NCI-H460 (cell line): ENCODE measurements at regions not wholly inside any gene's neighbourhood (a gene's known extent, or its start where the extent isn't known, plus 50 kb on each side); places are given as distances from the start of the nearest gene placed in this dataset.

ENCODE experiments used
- DNase-seq: peaks from one replicate; pipeline ENCODE4 v3.0.0-alpha.2; 2016; ENCODE audit warnings: low read depth; ENCODE audit errors: extremely low read depth

DNA sequence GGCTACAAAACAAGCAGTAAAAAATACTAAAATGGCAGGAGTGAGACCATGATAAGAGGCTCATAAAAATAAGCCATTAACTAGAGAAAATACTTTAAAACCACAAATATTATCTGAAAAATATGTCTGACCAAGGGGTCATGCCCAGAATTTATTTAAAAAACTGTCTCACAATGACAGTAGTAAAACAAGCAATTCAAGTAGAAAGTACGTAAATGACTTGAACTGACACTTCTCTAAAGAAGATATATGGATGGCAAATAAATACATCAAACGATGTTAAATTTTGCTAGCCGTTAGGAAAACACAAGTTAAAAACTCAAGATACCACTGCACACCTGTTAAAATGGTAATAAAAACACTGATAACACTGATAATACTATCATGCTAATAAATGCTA is 353.9 kb upstream of the GRAMD2B start:
- DNase-seq = no peak

DNA sequence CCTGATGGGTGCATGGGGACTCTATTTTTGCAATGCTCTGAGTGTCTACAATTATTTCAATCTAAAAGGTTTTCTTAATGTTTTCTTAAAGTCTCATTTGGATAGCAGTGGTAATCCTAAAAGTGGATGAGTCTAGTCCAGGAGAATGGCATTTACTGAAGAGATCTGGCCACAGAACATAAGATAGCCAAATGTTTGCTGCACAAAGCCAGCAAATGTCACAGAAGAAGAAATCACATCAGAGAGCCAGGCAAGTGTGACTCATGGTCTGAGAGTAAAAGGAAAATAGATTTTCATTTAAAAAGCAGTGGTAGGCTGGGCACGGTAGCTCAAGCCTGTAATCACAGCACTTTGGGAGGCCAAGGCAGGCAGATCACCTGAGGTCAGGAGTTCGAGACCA is 352.7 kb upstream of the GRAMD2B start:
- DNase-seq = no peak

- no peak for DNase-seq
These were observed 348.7 kb upstream of the GRAMD2B start for GRCh38 chr5:126074538-126074937.

GRCh38 chr5:126079266-126079665 is 343.9 kb upstream of the GRAMD2B start:
- DNase-seq = no peak

- no peak for DNase-seq
These were observed 342.0 kb upstream of the GRAMD2B start for GRCh38 chr5:126081209-126081608.

DNA sequence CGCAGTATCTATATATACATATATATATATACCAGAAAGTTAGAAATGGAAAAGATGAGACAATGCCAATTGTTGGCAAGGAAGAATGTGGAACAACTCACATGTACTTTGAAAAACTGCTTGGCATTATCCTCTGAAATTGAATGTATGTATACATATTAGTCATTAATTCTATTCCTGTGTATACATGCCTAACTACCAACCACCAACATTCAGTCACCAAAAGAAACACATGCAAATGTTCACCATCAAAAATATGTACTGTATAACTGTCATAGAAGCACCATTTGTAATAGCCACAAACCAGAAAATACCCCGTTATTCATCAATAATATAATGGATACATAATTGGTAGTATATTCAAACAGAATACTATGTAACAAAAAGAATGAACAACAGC is 330.2 kb upstream of the GRAMD2B start:
- no peak for DNase-seq

GRCh38 chr5:126093718-126094117 is 329.5 kb upstream of the GRAMD2B start:
- no peak for DNase-seq

- no peak for DNase-seq
These were observed 328.2 kb upstream of the GRAMD2B start for GRCh38 chr5:126094991-126095390.

- no peak for DNase-seq
These were observed 326.7 kb upstream of the GRAMD2B start for GRCh38 chr5:126096442-126097006.

DNA sequence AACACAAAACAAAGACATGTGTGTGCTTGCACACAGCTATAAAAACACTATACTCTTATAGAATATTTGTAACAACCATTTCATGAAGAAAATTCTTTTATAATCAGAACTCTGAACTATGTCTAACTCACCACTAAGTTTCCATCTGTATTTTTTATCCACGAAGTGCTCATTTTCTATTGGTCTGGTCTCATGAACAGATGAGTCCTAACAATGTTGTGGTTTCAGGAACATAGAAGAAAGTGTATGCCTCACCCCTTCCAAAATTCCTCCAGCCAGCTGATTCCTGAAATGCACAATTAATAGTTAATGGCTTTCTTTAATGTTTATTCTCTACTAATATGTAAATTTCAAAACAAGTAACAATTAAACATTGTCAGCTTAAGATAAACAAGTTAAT is 325.3 kb upstream of the GRAMD2B start:
- no peak for DNase-seq

GRCh38 chr5:126098330-126099017 is 324.7 kb upstream of the GRAMD2B start:
- no peak for DNase-seq

DNA sequence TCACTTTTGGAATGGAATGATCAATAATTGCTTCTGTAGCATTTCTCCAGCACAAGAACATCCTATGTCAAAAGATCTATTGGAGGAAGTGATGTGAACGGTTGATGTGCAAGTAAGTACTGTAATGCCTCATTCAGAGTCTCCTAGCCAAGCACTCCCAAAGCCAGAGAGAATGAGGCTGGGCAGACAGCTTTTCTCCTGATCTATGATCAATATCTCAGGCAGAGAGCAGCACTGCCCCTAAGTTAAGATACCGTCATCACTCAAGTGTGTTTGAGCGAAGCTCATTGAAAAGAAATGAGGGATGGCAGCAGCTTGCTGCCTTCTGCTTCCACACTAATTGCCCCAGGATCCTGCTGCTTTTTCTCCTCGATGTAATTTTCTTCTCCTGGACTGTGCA is 324.1 kb upstream of the GRAMD2B start:
- no peak for DNase-seq

DNA sequence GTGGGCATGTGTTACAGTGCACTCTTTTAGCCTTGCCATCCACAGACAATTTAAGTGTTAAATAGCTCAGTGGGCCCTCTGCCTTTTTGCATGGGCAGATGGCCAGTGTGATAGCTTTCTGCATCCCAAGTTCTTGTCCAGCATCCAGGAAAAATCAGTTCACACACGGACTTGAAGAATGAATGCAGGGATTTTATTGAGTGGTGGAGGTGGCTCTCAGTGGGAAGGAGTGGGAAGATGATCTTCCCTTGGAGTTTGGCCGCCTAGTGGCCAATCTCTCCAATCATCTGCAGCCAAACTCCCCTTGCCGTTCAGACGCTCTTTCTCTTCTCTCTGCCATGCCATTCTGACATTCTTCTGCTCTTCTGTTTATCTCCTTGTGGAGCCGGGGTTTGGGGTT is 322.4 kb upstream of the GRAMD2B start:
- no peak for DNase-seq

- DNase-seq = no peak
These were observed 321.3 kb upstream of the GRAMD2B start for GRCh38 chr5:126101901-126102300.

DNA sequence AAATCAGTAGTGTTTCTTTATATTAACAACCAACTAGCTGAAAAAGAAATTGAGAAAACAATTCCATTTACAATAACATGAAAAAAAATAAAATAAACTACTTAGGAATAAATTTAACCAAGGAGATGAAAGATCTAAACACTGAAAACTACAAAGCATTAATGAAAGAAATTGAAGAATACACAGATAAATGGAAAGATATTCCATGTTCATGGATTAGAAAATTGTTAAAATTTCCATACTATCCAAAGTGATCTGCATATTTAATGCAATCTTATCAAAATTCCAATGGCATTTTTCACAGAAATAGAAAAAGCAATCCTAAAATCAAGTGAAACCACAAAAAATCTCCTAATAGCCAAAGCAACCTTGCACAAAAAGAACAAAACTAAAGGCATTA is 320.2 kb upstream of the GRAMD2B start:
- no peak for DNase-seq

GRCh38 chr5:126103868-126104267 is 319.3 kb upstream of the GRAMD2B start:
- no peak for DNase-seq

GRCh38 chr5:126104341-126104740 is 318.9 kb upstream of the GRAMD2B start:
- no peak for DNase-seq

GRCh38 chr5:126104951-126105350 is 318.3 kb upstream of the GRAMD2B start:
- no peak for DNase-seq

DNA sequence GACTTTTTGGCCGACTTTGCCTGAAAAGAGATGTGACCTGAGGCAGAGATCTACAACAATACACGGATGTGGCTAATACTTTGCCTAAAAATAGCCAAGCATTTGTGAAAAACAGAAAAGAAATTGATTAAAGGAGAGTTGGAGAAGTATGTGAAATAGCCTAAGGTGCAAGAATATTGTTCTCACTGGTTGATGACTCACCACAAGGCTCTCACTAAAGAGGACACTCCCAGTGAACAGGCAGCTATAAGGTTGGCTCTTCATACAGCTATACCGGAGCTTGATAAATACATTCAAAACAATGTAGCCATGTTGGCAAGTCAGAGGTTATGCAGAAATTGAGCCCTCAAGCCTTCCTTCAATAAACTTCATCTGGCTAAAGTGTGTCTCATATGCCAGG is 317.2 kb upstream of the GRAMD2B start:
- no peak for DNase-seq

DNA sequence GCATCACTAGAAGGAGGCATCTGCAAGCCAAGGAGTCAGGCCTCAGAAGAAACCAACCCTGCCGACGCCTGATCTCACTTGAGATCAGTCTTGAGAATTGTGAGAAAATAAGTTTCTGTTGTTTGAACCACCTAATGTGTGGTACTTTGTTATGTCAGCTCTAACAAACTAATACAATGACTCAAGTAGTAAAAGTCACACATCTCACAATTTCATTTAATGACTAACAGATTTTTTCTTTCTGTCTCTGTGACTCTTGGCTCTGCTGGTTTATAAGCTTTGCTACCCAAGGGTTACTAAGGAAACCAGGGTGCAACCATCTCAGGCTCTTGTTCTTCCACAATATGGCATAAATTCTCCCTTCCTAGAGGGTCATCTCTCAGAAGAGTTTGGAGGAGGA is 315.8 kb upstream of the GRAMD2B start:
- no peak for DNase-seq

GRCh38 chr5:126108470-126108869 is 314.7 kb upstream of the GRAMD2B start:
- DNase-seq = no peak

DNA sequence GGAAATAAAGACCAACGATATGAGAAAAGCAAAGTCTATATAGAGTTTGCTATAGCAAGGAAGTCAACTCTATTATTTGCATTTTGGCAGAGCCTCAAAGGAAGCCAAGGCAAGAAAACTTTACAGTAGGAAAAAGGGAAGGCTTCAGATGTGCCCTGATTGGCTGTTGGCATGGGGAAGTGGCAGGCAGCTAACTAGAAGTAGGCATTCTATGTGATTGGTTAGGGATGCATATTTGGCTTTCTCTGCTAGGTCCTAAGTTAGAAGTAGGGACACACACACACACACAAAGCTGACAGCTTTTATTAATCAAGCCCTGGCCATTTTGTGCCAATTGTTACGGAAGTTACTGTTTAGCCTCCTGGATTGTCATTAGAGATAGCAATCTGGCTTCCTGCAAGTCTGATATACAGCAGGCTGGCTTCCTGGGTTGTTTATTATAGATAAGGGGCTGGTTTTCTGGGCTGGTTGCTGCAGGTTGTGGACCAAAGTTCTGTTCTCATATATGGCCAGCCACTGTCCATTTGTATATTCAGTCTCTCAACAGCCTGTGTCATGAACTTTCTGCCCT is 308.1 kb upstream of the GRAMD2B start:
- no peak for DNase-seq

DNA sequence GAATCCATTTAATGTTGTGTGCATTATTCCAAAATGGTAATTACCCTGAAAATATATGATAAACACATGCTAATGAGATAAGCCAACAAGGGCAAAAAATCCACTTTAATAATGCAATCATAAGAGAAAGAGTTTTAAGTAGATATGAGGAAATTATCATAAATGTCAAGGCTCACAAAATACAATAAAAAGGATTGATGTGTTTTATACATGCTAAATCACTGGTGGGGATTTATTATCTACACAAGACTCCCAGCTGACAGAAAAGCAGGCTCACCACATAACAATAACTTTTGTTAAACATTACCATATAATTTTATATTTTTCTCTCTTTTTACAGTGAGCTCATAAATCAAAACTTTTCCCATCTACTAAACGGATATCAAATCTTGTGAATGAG is 306.2 kb upstream of the GRAMD2B start:
- DNase-seq = no peak
